HCT116 (cell line): ENCODE measurements at regions not wholly inside any gene's neighbourhood (a gene's known extent, or its start where the extent isn't known, plus 50 kb on each side); places are given as distances from the start of the nearest gene placed in this dataset.

Source experiments
- CTCF ChIP-seq, 3 experiments: fragments of 200-600 bp in 1 of 3; sonication (generic) in 1 of 3; IDR thresholded peaks in 2 of 3; conservative IDR thresholded peaks in 1 of 3; 2 replicates each; pipeline ENCODE4 v1.5.1; 2012 to 2017; ENCODE audit warnings: low read depth in 2 of 3, low read length in 2 of 3, antibody characterized with exemption in 1 of 3, borderline replicate concordance in 1 of 3, control low read depth in 1 of 3, mild to moderate bottlenecking in 1 of 3, mixed read lengths in 1 of 3, mixed run types in 1 of 3, moderate library complexity in 1 of 3; ENCODE audit not compliant: insufficient read depth in 1 of 3
- EGR1 ChIP-seq: IDR thresholded peaks from 2 replicates; pipeline ENCODE4 v1.6.1; 2012; ENCODE audit warnings: low read depth
- EZH2phosphoT487 ChIP-seq: fragments of 200-600 bp; IDR thresholded peaks from 2 replicates; pipeline ENCODE4 v1.6.1; 2018; ENCODE audit warnings: antibody characterized with exemption, borderline replicate concordance
- JUND ChIP-seq: IDR thresholded peaks from 2 replicates; pipeline ENCODE4 v1.6.1; 2012
- MAX ChIP-seq: IDR thresholded peaks from 2 replicates; pipeline ENCODE4 v1.6.1; 2012
- POLR2A ChIP-seq: IDR thresholded peaks from 2 replicates; pipeline ENCODE4 v1.7.0; 2011; ENCODE audit warnings: borderline replicate concordance; ENCODE audit not compliant: insufficient read depth, insufficient read length; ENCODE audit errors: extremely low read depth
- POLR2AphosphoS5 ChIP-seq: IDR thresholded peaks from 2 replicates; pipeline ENCODE4 v1.6.1; 2011; ENCODE audit warnings: mild to moderate bottlenecking, low read depth, low read length, moderate library complexity
- REST ChIP-seq: IDR thresholded peaks from 2 replicates; pipeline ENCODE4 v1.6.1; 2012; ENCODE audit warnings: low read depth
- SIN3A ChIP-seq: IDR thresholded peaks from 2 replicates; pipeline ENCODE4 v1.6.1; 2012; ENCODE audit warnings: low read depth

GRCh38 chr3:181174676-181175233 is 185.2 kb upstream of the DNAJC19 start:
- TF ChIP-seq EZH2phosphoT487 (no peak), SIN3A (no peak), CTCF (IDR thresholded peaks at IDR 0.05 in 2 of 3, conservative IDR thresholded peaks at IDR 0.05 in 1 of 3; ENCODE audit: borderline replicate concordance in 1 of 3, insufficient read depth in 1 of 3, low read depth in 2 of 3, low read length in 2 of 3) (no peak), POLR2A (no peak), MAX (no peak), REST (no peak), POLR2AphosphoS5 (no peak), EGR1 (no peak), JUND (no peak)
